OCI-LY7 (cell line): ENCODE measurements at regions not wholly inside any gene's neighbourhood (a gene's known extent, or its start where the extent isn't known, plus 50 kb on each side); places are given as distances from the start of the nearest gene placed in this dataset.

Experiments
- EZH2phosphoT487 ChIP-seq: fragments of 200-600 bp; sonication (generic); IDR thresholded peaks from 2 replicates; pipeline ENCODE4 v1.6.1; 2018; ENCODE audit warnings: low read depth, borderline replicate concordance, mild to moderate bottlenecking, mixed run types, antibody characterized with exemption, low read length, moderate library complexity, mixed read lengths
- TF ChIP-seq, protein P1 (sequence below): fragments of 200-600 bp; sonication (generic); conservative IDR thresholded peaks from 2 replicates; pipeline ENCODE4 v1.5.1; 2014; ENCODE audit warnings: mild to moderate bottlenecking, antibody characterized with exemption, low read length, moderate library complexity, mixed read lengths

- TF ChIP-seq, protein P1, sequence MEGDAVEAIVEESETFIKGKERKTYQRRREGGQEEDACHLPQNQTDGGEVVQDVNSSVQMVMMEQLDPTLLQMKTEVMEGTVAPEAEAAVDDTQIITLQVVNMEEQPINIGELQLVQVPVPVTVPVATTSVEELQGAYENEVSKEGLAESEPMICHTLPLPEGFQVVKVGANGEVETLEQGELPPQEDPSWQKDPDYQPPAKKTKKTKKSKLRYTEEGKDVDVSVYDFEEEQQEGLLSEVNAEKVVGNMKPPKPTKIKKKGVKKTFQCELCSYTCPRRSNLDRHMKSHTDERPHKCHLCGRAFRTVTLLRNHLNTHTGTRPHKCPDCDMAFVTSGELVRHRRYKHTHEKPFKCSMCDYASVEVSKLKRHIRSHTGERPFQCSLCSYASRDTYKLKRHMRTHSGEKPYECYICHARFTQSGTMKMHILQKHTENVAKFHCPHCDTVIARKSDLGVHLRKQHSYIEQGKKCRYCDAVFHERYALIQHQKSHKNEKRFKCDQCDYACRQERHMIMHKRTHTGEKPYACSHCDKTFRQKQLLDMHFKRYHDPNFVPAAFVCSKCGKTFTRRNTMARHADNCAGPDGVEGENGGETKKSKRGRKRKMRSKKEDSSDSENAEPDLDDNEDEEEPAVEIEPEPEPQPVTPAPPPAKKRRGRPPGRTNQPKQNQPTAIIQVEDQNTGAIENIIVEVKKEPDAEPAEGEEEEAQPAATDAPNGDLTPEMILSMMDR: no peak
- TF ChIP-seq EZH2phosphoT487: no peak
Observed at GRCh38 chr9:2955575-2955974, 111.7 kb upstream of the PUM3 start.
